Choroid plexus epithelial cell (primary cell): ENCODE measurements at regions not wholly inside any gene's neighbourhood (a gene's known extent, or its start where the extent isn't known, plus 50 kb on each side); places are given as distances from the start of the nearest gene placed in this dataset.
"Not testable (repeated sequence)": the region's sequence is repeated elsewhere in the genome, so short reads cannot be mapped to it uniquely, and the experiment has no call there.

Experiments
- DNase-seq: peaks from one replicate; pipeline ENCODE4 v3.0.0-alpha.2; 2010; ENCODE audit warnings: low read depth
- H3K4me3 ChIP-seq: 2 replicates; pipeline ENCODE4 v1.5.1; 2011; ENCODE audit warnings: low read depth, mild to moderate bottlenecking, control low read depth, low read length, moderate library complexity
- TF ChIP-seq, protein P1 (sequence below): conservative IDR thresholded peaks from 2 replicates; pipeline ENCODE4 v1.5.1; 2011; ENCODE audit warnings: low read depth, mild to moderate bottlenecking, control low read depth, inconsistent platforms, low read length, moderate library complexity

- DNase-seq: no peak
- H3K4me3 ChIP-seq: no peak overlapping the region
- TF ChIP-seq, protein P1, sequence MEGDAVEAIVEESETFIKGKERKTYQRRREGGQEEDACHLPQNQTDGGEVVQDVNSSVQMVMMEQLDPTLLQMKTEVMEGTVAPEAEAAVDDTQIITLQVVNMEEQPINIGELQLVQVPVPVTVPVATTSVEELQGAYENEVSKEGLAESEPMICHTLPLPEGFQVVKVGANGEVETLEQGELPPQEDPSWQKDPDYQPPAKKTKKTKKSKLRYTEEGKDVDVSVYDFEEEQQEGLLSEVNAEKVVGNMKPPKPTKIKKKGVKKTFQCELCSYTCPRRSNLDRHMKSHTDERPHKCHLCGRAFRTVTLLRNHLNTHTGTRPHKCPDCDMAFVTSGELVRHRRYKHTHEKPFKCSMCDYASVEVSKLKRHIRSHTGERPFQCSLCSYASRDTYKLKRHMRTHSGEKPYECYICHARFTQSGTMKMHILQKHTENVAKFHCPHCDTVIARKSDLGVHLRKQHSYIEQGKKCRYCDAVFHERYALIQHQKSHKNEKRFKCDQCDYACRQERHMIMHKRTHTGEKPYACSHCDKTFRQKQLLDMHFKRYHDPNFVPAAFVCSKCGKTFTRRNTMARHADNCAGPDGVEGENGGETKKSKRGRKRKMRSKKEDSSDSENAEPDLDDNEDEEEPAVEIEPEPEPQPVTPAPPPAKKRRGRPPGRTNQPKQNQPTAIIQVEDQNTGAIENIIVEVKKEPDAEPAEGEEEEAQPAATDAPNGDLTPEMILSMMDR: no peak
Measured at GRCh38 chr6:115873901-115874300, 186.8 kb downstream of the FRK start.

GRCh38 chr6:115870464-115870863 is 190.2 kb downstream of the FRK start:
- DNase-seq: no peak

GRCh38 chr6:115865914-115866313 is 194.8 kb downstream of the FRK start:
- DNase-seq: no peak
- TF ChIP-seq, protein P1: no peak
- H3K4me3 ChIP-seq: no peak overlapping the region

More at GRCh38 chr6:115870464-115870863, 190.2 kb downstream of the FRK start:
- no peak overlapping the region for H3K4me3 ChIP-seq
- TF ChIP-seq, protein P1: no peak

- TF ChIP-seq, protein P1: no peak
- H3K4me3 ChIP-seq: no peak overlapping the region
- no peak for DNase-seq
Measured at GRCh38 chr6:115863211-115863610, 197.5 kb downstream of the FRK start.

DNA sequence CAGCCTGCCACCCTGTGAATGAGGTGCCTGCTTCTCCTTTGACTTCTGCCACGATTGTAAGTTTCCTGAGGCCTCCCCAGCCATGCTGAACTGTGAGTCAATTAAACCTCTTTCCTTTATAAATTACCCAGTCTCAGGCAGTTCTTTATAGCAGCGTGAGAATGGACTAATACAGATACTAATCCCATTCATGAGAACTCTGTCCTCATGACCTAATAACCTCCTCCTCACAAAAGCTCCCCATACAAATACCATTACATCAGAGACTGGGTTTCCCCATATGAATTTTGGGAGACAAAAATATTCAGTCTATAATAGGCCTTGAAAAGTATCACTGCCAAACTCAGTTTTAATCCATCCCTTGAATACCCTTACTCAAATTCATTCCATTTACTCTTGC is 199.0 kb downstream of the FRK start:
- not testable (repeated sequence) for DNase-seq, H3K4me3 ChIP-seq

DNA sequence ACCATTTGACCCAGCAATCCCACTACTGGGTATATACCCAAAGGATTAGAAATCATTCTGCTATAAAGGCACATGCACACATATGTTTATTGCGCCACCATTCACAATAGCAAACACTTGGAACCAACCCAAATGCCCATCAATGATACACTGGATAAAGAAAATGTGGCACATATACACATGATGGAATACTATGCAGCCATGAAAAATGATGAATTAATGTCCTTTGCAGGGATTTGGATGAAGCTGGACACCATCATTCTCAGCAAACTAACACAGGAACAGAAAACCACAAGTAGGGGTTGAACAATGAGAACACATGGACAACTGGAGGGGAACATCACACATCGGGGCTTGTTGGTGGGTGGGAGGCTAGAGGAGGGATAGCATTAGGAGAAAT is 201.1 kb downstream of the FRK start:
- not testable (repeated sequence) for H3K4me3 ChIP-seq, DNase-seq

GRCh38 chr6:115854866-115855665 is 205.6 kb downstream of the FRK start:
- TF ChIP-seq, protein P1: no peak
- no peak for DNase-seq

DNA sequence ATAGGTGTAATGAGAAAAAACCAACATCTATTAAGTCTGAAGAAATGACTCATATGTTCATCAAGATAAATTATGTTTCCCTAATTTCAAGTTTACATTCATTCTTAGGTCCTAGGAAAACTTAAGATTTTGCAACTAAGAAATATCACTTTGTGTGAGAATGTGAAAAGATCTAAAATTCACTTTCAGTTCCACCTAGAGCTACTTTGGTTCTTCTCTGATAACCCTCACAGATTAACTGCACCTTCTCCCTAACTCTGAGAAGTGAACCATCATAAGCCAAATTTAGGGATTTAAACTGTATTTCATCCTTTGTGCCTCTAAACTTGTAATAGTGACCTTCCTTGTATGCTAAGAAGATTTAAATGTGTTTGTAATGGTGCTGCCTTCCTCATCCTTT is 213.0 kb downstream of the FRK start:
- H3K4me3 ChIP-seq: no peak overlapping the region
- no peak for DNase-seq
- TF ChIP-seq, protein P1: no peak

More at GRCh38 chr6:115854866-115855665, 205.6 kb downstream of the FRK start:
- no peak overlapping the region for H3K4me3 ChIP-seq
